ENCODE measurements at regions not wholly inside any gene's neighbourhood (a gene's known extent, or its start where the extent isn't known, plus 50 kb on each side); places are given as distances from the start of the nearest gene placed in this dataset.

GRCh38 chr3:106685745-106686144, 691.5 kb upstream of the CCDC54 start:
- no peaks in the 10 kb centered on the region for H3K4me1 ChIP-seq (ENCODE audit: low read depth)
- no peak overlapping the region for H3K4me3 ChIP-seq
- intact Hi-C loops (cut with DNase I, micrococcal nuclease) = no loop called here
- no peaks in the 10 kb centered on the region for H3K9me3 ChIP-seq
- DNase-seq (no peak), ATAC-seq (no peak)
- TF ChIP-seq CTCF (IDR thresholded peaks at IDR 0.05) = no peak
- no peaks in the 10 kb centered on the region for H3K36me3 ChIP-seq (ENCODE audit: low read depth)

- no peak for TF ChIP-seq CTCF (IDR thresholded peaks at IDR 0.05)
- no peaks in the 10 kb centered on the region for H3K9me3 ChIP-seq
- no peaks in the 10 kb centered on the region for H3K4me1 ChIP-seq (ENCODE audit: low read depth)
- intact Hi-C loops (cut with DNase I, micrococcal nuclease) = no loop called here
- H3K36me3 ChIP-seq (ENCODE audit: low read depth) = no peaks in the 10 kb centered on the region
- DNase-seq (no peak), ATAC-seq (no peak)
- H3K4me3 ChIP-seq = no peak overlapping the region
Measured at GRCh38 chr3:106687905-106688304, 689.3 kb upstream of the CCDC54 start.

- no peak for ATAC-seq
- H3K36me3 ChIP-seq (ENCODE audit: low read depth) = no peaks in the 10 kb centered on the region
- TF ChIP-seq CTCF (IDR thresholded peaks at IDR 0.05) = no peak
Measured at GRCh38 chr3:106688464-106688863, 688.8 kb upstream of the CCDC54 start.

GRCh38 chr3:106691476-106691875, 685.8 kb upstream of the CCDC54 start:
- ATAC-seq (no peak), DNase-seq (no peak)
- TF ChIP-seq CTCF (IDR thresholded peaks at IDR 0.05) = no peak
- intact Hi-C loops (cut with DNase I, micrococcal nuclease) = no loop called here
- no peaks in the 10 kb centered on the region for H3K4me1 ChIP-seq (ENCODE audit: low read depth)
- no peaks in the 10 kb centered on the region for H3K36me3 ChIP-seq (ENCODE audit: low read depth)
- H3K4me3 ChIP-seq = no peak overlapping the region
- no peaks in the 10 kb centered on the region for H3K9me3 ChIP-seq

More at GRCh38 chr3:106688464-106688863, 688.8 kb upstream of the CCDC54 start:
- Histone ChIP-seq H3K9me3 (no peaks in the 10 kb centered on the region), H3K4me3 (no peak overlapping the region), H3K4me1 (ENCODE audit: low read depth) (no peaks in the 10 kb centered on the region)
- intact Hi-C loops (cut with DNase I, micrococcal nuclease) = no loop called here
- DNase-seq = no peak

GRCh38 chr3:106692624-106693023, 684.6 kb upstream of the CCDC54 start:
- Histone ChIP-seq H3K36me3 (ENCODE audit: low read depth) (no peaks in the 10 kb centered on the region), H3K9me3 (no peaks in the 10 kb centered on the region), H3K4me1 (ENCODE audit: low read depth) (no peaks in the 10 kb centered on the region), H3K4me3 (no peak overlapping the region)
- no peak for TF ChIP-seq CTCF (IDR thresholded peaks at IDR 0.05)
- intact Hi-C loops (cut with DNase I, micrococcal nuclease) = no loop called here
- ATAC-seq (no peak), DNase-seq (no peak)

- ATAC-seq = no peak
- Histone ChIP-seq H3K36me3 (ENCODE audit: low read depth) (no peaks in the 10 kb centered on the region), H3K4me3 (no peak overlapping the region), H3K9me3 (no peaks in the 10 kb centered on the region), H3K4me1 (ENCODE audit: low read depth) (no peaks in the 10 kb centered on the region)
- TF ChIP-seq CTCF (IDR thresholded peaks at IDR 0.05) = no peak
- DNase-seq = no peak
- intact Hi-C loops (cut with DNase I, micrococcal nuclease) = no loop called here
Measured at GRCh38 chr3:106699122-106699521, 678.1 kb upstream of the CCDC54 start.

All from mucosa of descending colon (tissue), 3 donors.